Progenitor cell of endocrine pancreas (in vitro differentiated cells): ENCODE measurements at regions not wholly inside any gene's neighbourhood (a gene's known extent, or its start where the extent isn't known, plus 50 kb on each side); places are given as distances from the start of the nearest gene placed in this dataset.

Experiments used
- DNase-seq: peaks from one replicate; pipeline ENCODE4 v3.0.0; 2021; ENCODE audit warnings: low spot score; ENCODE audit not compliant: unreplicated experiment
- H3K27ac Mint-ChIP-seq: 2 replicates; pipeline ENCODE4 v1.8.0; 2021; ENCODE audit warnings: mild to moderate bottlenecking, moderate library complexity, mixed read lengths
- H3K27me3 Mint-ChIP-seq: 2 replicates; pipeline ENCODE4 v1.8.0; 2021; ENCODE audit warnings: mixed read lengths
- H3K36me3 Mint-ChIP-seq: 2 replicates; pipeline ENCODE4 v1.8.0; 2022; ENCODE audit warnings: mixed read lengths; ENCODE audit not compliant: insufficient read depth
- H3K4me1 Mint-ChIP-seq: 2 replicates; pipeline ENCODE4 v1.8.0; 2021; ENCODE audit warnings: low read depth, mixed read lengths
- H3K4me3 Mint-ChIP-seq: 2 replicates; pipeline ENCODE4 v1.8.0; 2021; ENCODE audit warnings: low read depth, mild to moderate bottlenecking, moderate library complexity, mixed read lengths
- H3K9me3 Mint-ChIP-seq: 2 replicates; pipeline ENCODE4 v1.8.0; 2021; ENCODE audit warnings: low read depth, mixed read lengths
- CTCF ChIP-seq: fragments of 200-600 bp; sonication (generic); IDR thresholded peaks from one replicate; pipeline ENCODE4 v1.5.0; 2021; ENCODE audit warnings: antibody characterized with exemption, mild to moderate bottlenecking; ENCODE audit not compliant: unreplicated experiment

GRCh38 chr1:229028544-229028943, 242.4 kb upstream of the RAB4A start:
- H3K36me3 Mint-ChIP-seq, result no peaks in the 10 kb centered on the region
- no peak for TF ChIP-seq CTCF
- H3K4me3 Mint-ChIP-seq, result no peak overlapping the region
- H3K27me3 Mint-ChIP-seq, result peaks cover 15% of the 10 kb centered on the region
- no peaks in the 10 kb centered on the region for H3K9me3 Mint-ChIP-seq
- DNase-seq, result no peak
- no peak overlapping the region for H3K27ac Mint-ChIP-seq
- peaks cover 21% of the 10 kb centered on the region for H3K4me1 Mint-ChIP-seq

GRCh38 chr1:229028987-229029878, 241.7 kb upstream of the RAB4A start:
- Mint-ChIP-seq H3K4me3 (no peak overlapping the region), H3K9me3 (no peaks in the 10 kb centered on the region), H3K27ac (no peak overlapping the region), H3K36me3 (no peaks in the 10 kb centered on the region), H3K27me3 (peaks cover 15% of the 10 kb centered on the region), H3K4me1 (peaks cover 21% of the 10 kb centered on the region)
- no peak for TF ChIP-seq CTCF
- no peak for DNase-seq

DNA sequence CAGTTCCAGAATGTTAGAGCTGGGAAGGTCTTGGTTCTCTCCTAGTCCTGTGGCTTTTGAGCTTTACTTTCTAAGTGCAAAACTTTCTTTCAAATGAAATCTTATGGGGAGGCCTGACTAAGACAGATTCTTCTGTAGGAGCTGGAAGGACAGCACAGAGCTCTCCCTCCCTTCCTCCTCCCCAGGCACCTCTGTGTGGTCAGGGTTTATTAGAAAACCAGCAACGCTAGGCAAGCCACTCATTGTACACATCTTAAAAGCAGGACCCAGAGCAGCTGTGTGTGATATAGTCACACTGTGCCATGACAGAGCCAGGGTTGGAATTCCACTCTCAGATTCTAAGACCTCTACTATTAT, 241.1 kb upstream of the RAB4A start:
- DNase-seq, result no peak
- Mint-ChIP-seq H3K36me3 (no peaks in the 10 kb centered on the region), H3K27ac (no peak overlapping the region), H3K4me1 (peaks cover 21% of the 10 kb centered on the region), H3K4me3 (no peak overlapping the region), H3K9me3 (no peaks in the 10 kb centered on the region), H3K27me3 (peaks cover 18% of the 10 kb centered on the region)
- TF ChIP-seq CTCF, result no peak

GRCh38 chr1:229030630-229031029, 240.3 kb upstream of the RAB4A start:
- Mint-ChIP-seq H3K4me3 (no peak overlapping the region), H3K27me3 (peaks cover 18% of the 10 kb centered on the region), H3K27ac (peak overlapping the region; percentile 5), H3K36me3 (no peaks in the 10 kb centered on the region), H3K4me1 (peaks cover 21% of the 10 kb centered on the region), H3K9me3 (no peaks in the 10 kb centered on the region)
- DNase-seq, result no peak
- TF ChIP-seq CTCF, result no peak

- Mint-ChIP-seq H3K27ac (peak overlapping the region; percentile 5), H3K4me1 (peaks cover 21% of the 10 kb centered on the region), H3K36me3 (no peaks in the 10 kb centered on the region), H3K4me3 (no peak overlapping the region), H3K9me3 (no peaks in the 10 kb centered on the region), H3K27me3 (peaks cover 18% of the 10 kb centered on the region)
- TF ChIP-seq CTCF, result no peak
- DNase-seq, result no peak
Observed at GRCh38 chr1:229031061-229031460, 239.8 kb upstream of the RAB4A start.
